ENCODE measurements at regions not wholly inside any gene's neighbourhood (a gene's known extent, or its start where the extent isn't known, plus 50 kb on each side); places are given as distances from the start of the nearest gene placed in this dataset.
"Not testable (repeated sequence)": the region's sequence is repeated elsewhere in the genome, so short reads cannot be mapped to it uniquely, and the experiment has no call there.

DNA sequence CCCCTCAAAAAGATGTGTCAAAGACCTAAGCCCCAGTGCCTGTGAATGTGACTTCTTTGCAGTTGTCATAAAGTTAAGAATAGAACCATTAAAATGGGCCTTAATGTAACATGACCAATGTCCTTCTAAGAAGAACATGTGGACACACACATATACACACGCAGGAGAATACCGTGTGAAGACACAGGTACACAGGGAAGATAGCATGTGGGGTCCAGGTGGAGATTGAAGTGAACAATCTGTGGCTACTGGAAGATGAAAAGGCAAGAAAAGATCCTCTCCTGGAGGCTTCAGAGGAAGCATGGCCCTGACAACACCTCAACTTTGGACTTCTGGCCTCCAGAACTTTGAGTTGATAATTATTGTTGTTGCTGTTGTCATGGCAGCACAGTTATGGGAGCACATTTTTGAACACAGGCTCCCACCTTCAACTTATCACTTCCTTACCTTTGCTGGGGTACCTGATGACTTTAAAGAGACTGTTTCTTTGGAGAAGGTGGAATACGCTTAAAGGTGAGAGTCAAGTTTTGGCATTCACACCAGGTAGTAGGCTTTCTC is 123.5 kb upstream of the ADCY2 start:
- no peak for TF ChIP-seq CTCF (IDR thresholded peaks at IDR 0.05)
- TF ChIP-seq ZFX (IDR thresholded peaks at IDR 0.05; ENCODE audit: borderline replicate concordance) = no peak
- H3K27ac ChIP-seq = no peak overlapping the region

- no peak overlapping the region for H3K27ac ChIP-seq
- no peak for TF ChIP-seq CTCF (IDR thresholded peaks at IDR 0.05)
- no peak for TF ChIP-seq ZFX (IDR thresholded peaks at IDR 0.05; ENCODE audit: borderline replicate concordance)
Observed at GRCh38 chr5:7274203-7274602, 121.7 kb upstream of the ADCY2 start.

GRCh38 chr5:7289634-7290033 is 106.3 kb upstream of the ADCY2 start:
- not testable (repeated sequence) for H3K27ac ChIP-seq

DNA sequence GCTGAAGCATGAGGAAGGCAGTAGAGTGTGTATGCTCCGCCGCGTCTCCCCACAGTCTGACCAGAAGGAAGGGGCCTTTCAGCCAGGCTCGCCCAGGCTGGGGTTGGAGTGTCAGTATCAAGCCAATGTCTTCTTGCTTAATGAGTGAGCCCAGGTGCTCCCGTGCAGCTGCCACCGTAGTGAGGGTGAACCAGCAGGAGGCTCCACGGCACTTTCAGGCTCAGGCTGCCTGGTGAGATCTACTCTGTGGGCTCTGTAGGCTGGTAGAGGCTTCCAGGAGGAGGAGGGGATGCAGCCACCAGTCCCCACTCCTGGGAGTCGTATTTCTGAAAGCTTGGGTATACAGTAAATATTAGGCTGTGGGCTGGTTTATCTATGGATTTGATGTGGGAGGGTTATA is 98.1 kb upstream of the ADCY2 start:
- not testable (repeated sequence) for H3K27ac ChIP-seq

GRCh38 chr5:7299731-7300130 is 96.2 kb upstream of the ADCY2 start:
- H3K27ac ChIP-seq = not testable (repeated sequence)

GRCh38 chr5:7305000-7305674 is 90.8 kb upstream of the ADCY2 start:
- H3K27ac ChIP-seq = not testable (repeated sequence)

DNA sequence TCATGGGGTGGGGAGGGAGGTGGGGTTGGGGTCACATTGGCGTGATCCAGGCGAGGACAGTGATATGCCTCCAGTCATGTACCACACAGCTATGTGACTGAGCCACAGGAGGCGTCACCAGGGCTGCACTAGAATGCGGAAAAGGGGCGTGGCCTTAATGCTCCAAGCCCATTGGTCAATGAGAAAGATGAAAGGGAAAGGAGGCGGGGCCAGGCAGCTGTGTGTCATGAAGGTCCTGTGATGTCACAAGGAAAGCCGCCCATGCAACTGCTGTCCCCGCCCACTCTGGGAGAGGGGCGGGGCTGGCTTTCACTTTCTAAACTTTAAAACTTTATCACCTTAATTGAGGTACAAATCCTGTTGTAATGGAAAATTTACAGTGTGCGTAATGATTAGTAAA is 89.4 kb upstream of the ADCY2 start:
- H3K27ac ChIP-seq = not testable (repeated sequence)

GRCh38 chr5:7307709-7308108 is 88.2 kb upstream of the ADCY2 start:
- not testable (repeated sequence) for H3K27ac ChIP-seq

- H3K27ac ChIP-seq = not testable (repeated sequence)
Observed at GRCh38 chr5:7309715-7310114, 86.2 kb upstream of the ADCY2 start.

- H3K27ac ChIP-seq = not testable (repeated sequence)
Observed at GRCh38 chr5:7310656-7311055, 85.3 kb upstream of the ADCY2 start.

GRCh38 chr5:7315118-7315517 is 80.8 kb upstream of the ADCY2 start:
- TF ChIP-seq ZFX (IDR thresholded peaks at IDR 0.05; ENCODE audit: borderline replicate concordance) = no peak
- TF ChIP-seq CTCF (IDR thresholded peaks at IDR 0.05) = no peak
- no peak overlapping the region for H3K27ac ChIP-seq

- TF ChIP-seq ZFX (IDR thresholded peaks at IDR 0.05; ENCODE audit: borderline replicate concordance) = no peak
- no peak for TF ChIP-seq CTCF (IDR thresholded peaks at IDR 0.05)
- no peak overlapping the region for H3K27ac ChIP-seq
Observed at GRCh38 chr5:7317751-7318150, 78.2 kb upstream of the ADCY2 start.
